Hepatic stellate cell (primary cell): ENCODE measurements at regions not wholly inside any gene's neighbourhood (a gene's known extent, or its start where the extent isn't known, plus 50 kb on each side); places are given as distances from the start of the nearest gene placed in this dataset.
"Not testable (repeated sequence)": the region's sequence is repeated elsewhere in the genome, so short reads cannot be mapped to it uniquely, and the experiment has no call there.

Experiments
- DNase-seq: peaks from one replicate; pipeline ENCODE4 v3.0.0; 2011; ENCODE audit warnings: low spot score

GRCh38 chr4:71210823-71211222 is 128.0 kb upstream of the SLC4A4 start:
- DNase-seq, result no peak

- DNase-seq, result no peak
These were observed 127.1 kb upstream of the SLC4A4 start for GRCh38 chr4:71211748-71212147.

GRCh38 chr4:71212216-71212615 is 126.6 kb upstream of the SLC4A4 start:
- DNase-seq, result no peak

- DNase-seq, result no peak
These were observed 124.2 kb upstream of the SLC4A4 start for GRCh38 chr4:71214578-71214977.

- DNase-seq, result no peak
These were observed 122.4 kb upstream of the SLC4A4 start for GRCh38 chr4:71216316-71216959.

- DNase-seq, result no peak
These were observed 121.1 kb upstream of the SLC4A4 start for GRCh38 chr4:71217688-71218087.

- DNase-seq, result not testable (repeated sequence)
These were observed 118.0 kb upstream of the SLC4A4 start for GRCh38 chr4:71220848-71221247.

GRCh38 chr4:71221510-71222466 is 117.0 kb upstream of the SLC4A4 start:
- DNase-seq, result no peak

- no peak for DNase-seq
These were observed 116.2 kb upstream of the SLC4A4 start for GRCh38 chr4:71222661-71223060.

GRCh38 chr4:71229477-71230270 is 109.1 kb upstream of the SLC4A4 start:
- peak; percentile 58 for DNase-seq

GRCh38 chr4:71230271-71231128 is 108.3 kb upstream of the SLC4A4 start:
- DNase-seq, result no peak

GRCh38 chr4:71231129-71232055 is 107.4 kb upstream of the SLC4A4 start:
- DNase-seq, result peak; percentile 50

- no peak for DNase-seq
These were observed 106.8 kb upstream of the SLC4A4 start for GRCh38 chr4:71232056-71232430.

GRCh38 chr4:71232846-71233245 is 106.0 kb upstream of the SLC4A4 start:
- DNase-seq, result no peak

GRCh38 chr4:71235311-71236201 is 103.3 kb upstream of the SLC4A4 start:
- DNase-seq, result no peak

GRCh38 chr4:71236226-71236625 is 102.6 kb upstream of the SLC4A4 start:
- DNase-seq, result no peak

GRCh38 chr4:71237641-71238040 is 101.2 kb upstream of the SLC4A4 start:
- no peak for DNase-seq

GRCh38 chr4:71239365-71239764 is 99.5 kb upstream of the SLC4A4 start:
- no peak for DNase-seq

- DNase-seq, result no peak
These were observed 98.7 kb upstream of the SLC4A4 start for GRCh38 chr4:71240094-71240493.
